ENCODE measurements at regions not wholly inside any gene's neighbourhood (a gene's known extent, or its start where the extent isn't known, plus 50 kb on each side); places are given as distances from the start of the nearest gene placed in this dataset.

DNA sequence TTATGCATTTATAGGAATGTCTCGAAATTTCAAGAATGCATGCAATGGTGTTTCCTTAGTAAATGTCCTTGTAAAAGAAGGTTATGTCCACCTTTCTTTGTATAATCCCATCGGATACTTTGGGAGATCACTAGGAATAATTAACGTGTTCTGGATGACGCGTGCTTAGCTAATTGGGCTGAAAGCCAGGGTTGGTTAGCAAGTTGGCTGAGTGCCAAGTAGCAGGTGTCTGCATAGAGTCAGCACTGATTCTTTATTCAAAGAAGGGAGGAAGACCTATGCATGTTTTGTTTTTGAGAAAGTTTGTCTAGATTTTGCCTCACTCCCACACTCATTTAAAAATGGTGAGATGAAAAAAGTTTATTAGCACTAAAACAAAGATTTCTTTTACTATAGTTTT is 144.6 kb downstream of the SOX3 start:
- ChIA-PET POLR2A (no interaction called here), RAD21 (ENCODE audit: low non-redundant PET in 1 of 2, low total read pairs in 2 of 2, uncharacterized antibody in 2 of 2, unreplicated experiment in 2 of 2) (no interaction called here), CTCF (no interaction called here)
- Histone ChIP-seq H3K9me3 (ENCODE audit: control insufficient read depth in 1 of 2, insufficient read depth in 1 of 2, low read depth in 1 of 2, low read length in 2 of 2) (no peaks in the 10 kb centered on the region), H3K4me2 (ENCODE audit: low read length) (no peak overlapping the region), H3K79me2 (ENCODE audit: insufficient read depth, low read length) (no peaks in the 10 kb centered on the region), H3K36me3 (ENCODE audit: control insufficient read depth in 1 of 2, insufficient read depth in 2 of 2, low read length in 2 of 2) (no peaks in the 10 kb centered on the region), H3K4me1 (ENCODE audit: control insufficient read depth in 1 of 2, insufficient read depth in 2 of 2, low read length in 2 of 2) (no peaks in the 10 kb centered on the region), H2AFZ (ENCODE audit: low read depth, low read length, poor library complexity, severe bottlenecking) (no peak overlapping the region), H3K9ac (ENCODE audit: low read length) (no peak overlapping the region), H3K27ac (ENCODE audit: low read depth, low read length) (no peak overlapping the region), H4K20me1 (ENCODE audit: insufficient read depth) (no peaks in the 10 kb centered on the region), H3K27me3 (ENCODE audit: insufficient read depth, low read length) (no peaks in the 10 kb centered on the region), H3K9me2 (ENCODE audit: insufficient read depth) (no peaks in the 10 kb centered on the region), H3K4me3 (replicated peaks in 1 of 2; ENCODE audit: low read depth in 1 of 2, low read length in 2 of 2) (no peak overlapping the region)
- DNase-seq (ENCODE audit: low read depth, low spot score) (no peak), ATAC-seq (no peak)
- intact Hi-C loops (cut with micrococcal nuclease) = no loop called here
- no TSS peak for BruUV-seq (replicated peaks)
- no peak for TF ChIP-seq JUND (IDR thresholded peaks at IDR 0.05)
- TF ChIP-seq EZH2 (IDR thresholded peaks at IDR 0.05) = no peak
- TF ChIP-seq, protein P1, sequence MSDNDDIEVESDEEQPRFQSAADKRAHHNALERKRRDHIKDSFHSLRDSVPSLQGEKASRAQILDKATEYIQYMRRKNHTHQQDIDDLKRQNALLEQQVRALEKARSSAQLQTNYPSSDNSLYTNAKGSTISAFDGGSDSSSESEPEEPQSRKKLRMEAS (IDR thresholded peaks at IDR 0.05) = no peak
- TF ChIP-seq RAD21 (IDR thresholded peaks at IDR 0.05; ENCODE audit: low read depth) = no peak
- TF ChIP-seq SIN3A (IDR thresholded peaks at IDR 0.05; ENCODE audit: low read depth) = no peak
- TF ChIP-seq, protein P2, sequence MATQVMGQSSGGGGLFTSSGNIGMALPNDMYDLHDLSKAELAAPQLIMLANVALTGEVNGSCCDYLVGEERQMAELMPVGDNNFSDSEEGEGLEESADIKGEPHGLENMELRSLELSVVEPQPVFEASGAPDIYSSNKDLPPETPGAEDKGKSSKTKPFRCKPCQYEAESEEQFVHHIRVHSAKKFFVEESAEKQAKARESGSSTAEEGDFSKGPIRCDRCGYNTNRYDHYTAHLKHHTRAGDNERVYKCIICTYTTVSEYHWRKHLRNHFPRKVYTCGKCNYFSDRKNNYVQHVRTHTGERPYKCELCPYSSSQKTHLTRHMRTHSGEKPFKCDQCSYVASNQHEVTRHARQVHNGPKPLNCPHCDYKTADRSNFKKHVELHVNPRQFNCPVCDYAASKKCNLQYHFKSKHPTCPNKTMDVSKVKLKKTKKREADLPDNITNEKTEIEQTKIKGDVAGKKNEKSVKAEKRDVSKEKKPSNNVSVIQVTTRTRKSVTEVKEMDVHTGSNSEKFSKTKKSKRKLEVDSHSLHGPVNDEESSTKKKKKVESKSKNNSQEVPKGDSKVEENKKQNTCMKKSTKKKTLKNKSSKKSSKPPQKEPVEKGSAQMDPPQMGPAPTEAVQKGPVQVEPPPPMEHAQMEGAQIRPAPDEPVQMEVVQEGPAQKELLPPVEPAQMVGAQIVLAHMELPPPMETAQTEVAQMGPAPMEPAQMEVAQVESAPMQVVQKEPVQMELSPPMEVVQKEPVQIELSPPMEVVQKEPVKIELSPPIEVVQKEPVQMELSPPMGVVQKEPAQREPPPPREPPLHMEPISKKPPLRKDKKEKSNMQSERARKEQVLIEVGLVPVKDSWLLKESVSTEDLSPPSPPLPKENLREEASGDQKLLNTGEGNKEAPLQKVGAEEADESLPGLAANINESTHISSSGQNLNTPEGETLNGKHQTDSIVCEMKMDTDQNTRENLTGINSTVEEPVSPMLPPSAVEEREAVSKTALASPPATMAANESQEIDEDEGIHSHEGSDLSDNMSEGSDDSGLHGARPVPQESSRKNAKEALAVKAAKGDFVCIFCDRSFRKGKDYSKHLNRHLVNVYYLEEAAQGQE (IDR thresholded peaks at IDR 0.05; ENCODE audit: low read depth) = no peak
- no peak for TF ChIP-seq ZFX (IDR thresholded peaks at IDR 0.05)
- no peak for TF ChIP-seq POLR2AphosphoS5 (IDR thresholded peaks at IDR 0.05; ENCODE audit: low read depth, low read length)
- no peak for TF ChIP-seq YY1 (IDR thresholded peaks at IDR 0.05; ENCODE audit: extremely low read depth, insufficient replicate concordance, low read depth, low read length)
- TF ChIP-seq, protein P3, sequence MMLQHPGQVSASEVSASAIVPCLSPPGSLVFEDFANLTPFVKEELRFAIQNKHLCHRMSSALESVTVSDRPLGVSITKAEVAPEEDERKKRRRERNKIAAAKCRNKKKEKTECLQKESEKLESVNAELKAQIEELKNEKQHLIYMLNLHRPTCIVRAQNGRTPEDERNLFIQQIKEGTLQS (IDR thresholded peaks at IDR 0.05) = no peak
- no peak for TF ChIP-seq TCF7L2 (IDR thresholded peaks at IDR 0.05; ENCODE audit: borderline replicate concordance, extremely low read depth, insufficient read depth, insufficient read length)
- no peak for TF ChIP-seq ELF1 (IDR thresholded peaks at IDR 0.05; ENCODE audit: borderline replicate concordance, low read depth)
- TF ChIP-seq CBX3 (IDR thresholded peaks at IDR 0.05; ENCODE audit: low read depth) = no peak
- TF ChIP-seq SP1 (IDR thresholded peaks at IDR 0.05; ENCODE audit: low read depth) = no peak
- TF ChIP-seq FOSL1 (IDR thresholded peaks at IDR 0.05; ENCODE audit: low read depth) = no peak
- no peak for TF ChIP-seq CEBPB (IDR thresholded peaks at IDR 0.05; ENCODE audit: low read depth)

Data from HCT116 (cell line).